ENCODE measurements at regions not wholly inside any gene's neighbourhood (a gene's known extent, or its start where the extent isn't known, plus 50 kb on each side); places are given as distances from the start of the nearest gene placed in this dataset.

DNA sequence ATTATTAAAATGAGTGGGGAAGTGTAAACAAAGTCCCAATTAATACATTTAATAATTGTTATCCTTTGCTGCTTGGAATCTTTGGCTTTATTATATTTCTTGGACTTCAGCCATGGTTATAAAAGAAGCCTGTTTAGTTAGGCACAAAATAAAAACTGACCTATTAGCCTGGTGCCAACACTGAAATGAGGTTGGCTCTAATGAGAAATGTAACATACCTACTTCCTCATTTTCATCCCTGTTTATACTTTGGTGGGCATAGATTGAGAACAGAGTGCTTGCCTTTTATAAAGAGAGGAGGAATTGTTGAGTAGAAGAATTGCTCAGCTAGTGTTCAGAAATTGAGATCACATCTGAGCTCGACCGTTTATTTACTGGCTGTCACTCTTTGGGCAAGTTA, 471.3 kb downstream of the UTRN start:
- no peak for TF ChIP-seq CTCF (IDR thresholded peaks at IDR 0.05)
- Histone ChIP-seq H3K27ac (ENCODE audit: low read depth in 1 of 2, low read length in 2 of 2) (no peak overlapping the region), H3K4me1 (ENCODE audit: insufficient read depth, low read length) (no peaks in the 10 kb centered on the region), H3K4me3 (ENCODE audit: low read length) (no peak overlapping the region), H3K27me3 (ENCODE audit: control insufficient read depth in 1 of 2, insufficient read depth in 2 of 2, low read length in 2 of 2) (no peaks in the 10 kb centered on the region), H3K9me3 (ENCODE audit: control insufficient read depth in 1 of 2, insufficient read depth in 1 of 2, low read length in 2 of 2) (no peaks in the 10 kb centered on the region), H3K36me3 (ENCODE audit: insufficient read depth, low read length) (peaks cover 50% of the 10 kb centered on the region)
- no peak for ATAC-seq (ENCODE audit: poor library complexity)
- Mint-ChIP-seq H3K27me3 (no peaks in the 10 kb centered on the region), H3K4me3 (no peak overlapping the region), H3K36me3 (ENCODE audit: low read depth) (peaks cover 75% of the 10 kb centered on the region), H3K9me3 (no peaks in the 10 kb centered on the region), H3K4me1 (ENCODE audit: low read depth) (no peaks in the 10 kb centered on the region), H3K27ac (no peak overlapping the region)
- intact Hi-C loops (cut with DNase I, micrococcal nuclease) = no loop called here
- POLR2A ChIA-PET = no interaction called here
- no peak for DNase-seq
- CTCF ChIA-PET = no interaction called here

GRCh38 chr6:144757299-144757698, 472.2 kb downstream of the UTRN start:
- TF ChIP-seq CTCF (IDR thresholded peaks at IDR 0.05) = no peak
- POLR2A ChIA-PET = no interaction called here
- ATAC-seq (ENCODE audit: poor library complexity) = no peak

GRCh38 chr6:144757730-144758129, 472.6 kb downstream of the UTRN start:
- intact Hi-C loops (cut with DNase I, micrococcal nuclease) = no loop called here
- DNase-seq (no peak), ATAC-seq (ENCODE audit: poor library complexity) (no peak)
- Histone ChIP-seq H3K27me3 (ENCODE audit: control insufficient read depth in 1 of 2, insufficient read depth in 2 of 2, low read length in 2 of 2) (no peaks in the 10 kb centered on the region), H3K9me3 (ENCODE audit: control insufficient read depth in 1 of 2, insufficient read depth in 1 of 2, low read length in 2 of 2) (no peaks in the 10 kb centered on the region), H3K27ac (ENCODE audit: low read depth in 1 of 2, low read length in 2 of 2) (no peak overlapping the region), H3K36me3 (ENCODE audit: insufficient read depth, low read length) (peaks cover 47% of the 10 kb centered on the region), H3K4me1 (ENCODE audit: insufficient read depth, low read length) (no peaks in the 10 kb centered on the region), H3K4me3 (ENCODE audit: low read length) (no peak overlapping the region)
- H3K36me3 Mint-ChIP-seq (ENCODE audit: low read depth) = peaks cover 75% of the 10 kb centered on the region
- H3K4me1 Mint-ChIP-seq (ENCODE audit: low read depth) = no peaks in the 10 kb centered on the region
- TF ChIP-seq CTCF (IDR thresholded peaks at IDR 0.05) = no peak
- H3K4me3 Mint-ChIP-seq = no peak overlapping the region
- no peak overlapping the region for H3K27ac Mint-ChIP-seq
- ChIA-PET POLR2A (no interaction called here), CTCF (interaction anchor here (0.6 kb wide), 1 partner anchor 68 kb away, joined by 3 read pairs; no protein-coding TSS in a partner anchor)
- no peaks in the 10 kb centered on the region for H3K27me3 Mint-ChIP-seq
- no peaks in the 10 kb centered on the region for H3K9me3 Mint-ChIP-seq

More at GRCh38 chr6:144757299-144757698, 472.2 kb downstream of the UTRN start:
- no peaks in the 10 kb centered on the region for H3K9me3 ChIP-seq (ENCODE audit: control insufficient read depth in 1 of 2, insufficient read depth in 1 of 2, low read length in 2 of 2)
- no peak overlapping the region for H3K27ac Mint-ChIP-seq
- H3K4me1 ChIP-seq (ENCODE audit: insufficient read depth, low read length) = no peaks in the 10 kb centered on the region
- peaks cover 47% of the 10 kb centered on the region for H3K36me3 ChIP-seq (ENCODE audit: insufficient read depth, low read length)
- CTCF ChIA-PET = interaction anchor here (0.6 kb wide), 1 partner anchor 69 kb away, joined by 3 read pairs; no protein-coding TSS in a partner anchor
- H3K4me3 Mint-ChIP-seq = no peak overlapping the region
- DNase-seq = no peak
- H3K27ac ChIP-seq (ENCODE audit: low read depth in 1 of 2, low read length in 2 of 2) = no peak overlapping the region
- H3K27me3 ChIP-seq (ENCODE audit: control insufficient read depth in 1 of 2, insufficient read depth in 2 of 2, low read length in 2 of 2) = no peaks in the 10 kb centered on the region
- no peak overlapping the region for H3K4me3 ChIP-seq (ENCODE audit: low read length)
- H3K4me1 Mint-ChIP-seq (ENCODE audit: low read depth) = no peaks in the 10 kb centered on the region
- no peaks in the 10 kb centered on the region for H3K27me3 Mint-ChIP-seq
- H3K36me3 Mint-ChIP-seq (ENCODE audit: low read depth) = peaks cover 75% of the 10 kb centered on the region
- no peaks in the 10 kb centered on the region for H3K9me3 Mint-ChIP-seq
- intact Hi-C loops (cut with DNase I, micrococcal nuclease) = no loop called here

All from CD4-positive, alpha-beta T cell (primary cell).